Adrenal gland (tissue), 5 donors: ENCODE measurements at regions not wholly inside any gene's neighbourhood (a gene's known extent, or its start where the extent isn't known, plus 50 kb on each side); places are given as distances from the start of the nearest gene placed in this dataset.

Experiments
- POLR2A ChIP-seq, 2 donors: fragments of 450-650 bp; IDR thresholded peaks; one replicate each; pipeline ENCODE4 v1.6.1; 2017; ENCODE audit warnings: antibody characterized with exemption in 2 of 2, mild to moderate bottlenecking in 2 of 2, moderate library complexity in 1 of 2
- TF ChIP-seq, protein P1 (sequence below), 6 experiments: fragments of 450-650 bp in 4 of 6; fragments of 200-600 bp in 2 of 6; sonication (generic) in 1 of 6; IDR thresholded peaks; 1 replicate in 5 of 6; 2 replicates in 1 of 6; pipeline versions ENCODE4 v1.5.1 to v1.8.0; 2016 to 2021; ENCODE audit warnings: antibody characterized with exemption in 6 of 6, mild to moderate bottlenecking in 2 of 6, moderate library complexity in 1 of 6
- donor health status: DM: no; HTN: no; CAD: no.

DNA sequence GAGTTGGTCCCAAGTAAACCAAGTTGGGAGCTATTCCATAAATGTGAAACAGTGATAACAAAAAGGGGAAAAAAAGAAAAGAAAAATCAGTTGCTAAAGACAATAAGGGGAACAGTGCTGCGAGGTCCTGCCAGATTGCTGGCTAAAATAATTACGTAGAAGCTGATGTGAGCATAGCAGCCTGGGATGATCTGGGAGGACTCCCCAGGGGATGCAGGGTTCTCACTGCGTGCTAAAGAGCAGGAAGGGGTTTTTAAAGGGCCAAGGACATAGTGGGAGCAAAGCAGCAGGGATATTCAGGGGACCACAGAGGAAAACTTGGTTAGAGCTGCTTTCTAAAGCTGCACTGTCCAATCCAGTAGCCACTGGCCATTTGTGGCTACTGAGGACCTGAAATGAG is 133.0 kb upstream of the UMPS start:
- TF ChIP-seq, protein P1, sequence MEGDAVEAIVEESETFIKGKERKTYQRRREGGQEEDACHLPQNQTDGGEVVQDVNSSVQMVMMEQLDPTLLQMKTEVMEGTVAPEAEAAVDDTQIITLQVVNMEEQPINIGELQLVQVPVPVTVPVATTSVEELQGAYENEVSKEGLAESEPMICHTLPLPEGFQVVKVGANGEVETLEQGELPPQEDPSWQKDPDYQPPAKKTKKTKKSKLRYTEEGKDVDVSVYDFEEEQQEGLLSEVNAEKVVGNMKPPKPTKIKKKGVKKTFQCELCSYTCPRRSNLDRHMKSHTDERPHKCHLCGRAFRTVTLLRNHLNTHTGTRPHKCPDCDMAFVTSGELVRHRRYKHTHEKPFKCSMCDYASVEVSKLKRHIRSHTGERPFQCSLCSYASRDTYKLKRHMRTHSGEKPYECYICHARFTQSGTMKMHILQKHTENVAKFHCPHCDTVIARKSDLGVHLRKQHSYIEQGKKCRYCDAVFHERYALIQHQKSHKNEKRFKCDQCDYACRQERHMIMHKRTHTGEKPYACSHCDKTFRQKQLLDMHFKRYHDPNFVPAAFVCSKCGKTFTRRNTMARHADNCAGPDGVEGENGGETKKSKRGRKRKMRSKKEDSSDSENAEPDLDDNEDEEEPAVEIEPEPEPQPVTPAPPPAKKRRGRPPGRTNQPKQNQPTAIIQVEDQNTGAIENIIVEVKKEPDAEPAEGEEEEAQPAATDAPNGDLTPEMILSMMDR (IDR thresholded peaks at IDR 0.05), result no peak
- TF ChIP-seq POLR2A (IDR thresholded peaks at IDR 0.05), result no peak
